HCT116 (cell line): ENCODE measurements at regions not wholly inside any gene's neighbourhood (a gene's known extent, or its start where the extent isn't known, plus 50 kb on each side); places are given as distances from the start of the nearest gene placed in this dataset.

ENCODE experiments used
- ATAC-seq: fragments of 200-7000 bp; cut with Tn5 transposase; 2 replicates; pipeline ENCODE4 v1.9.1; 2020; ENCODE audit warnings: mild to moderate bottlenecking, moderate library complexity
- BruUV-seq: library from RNA; stranded (reverse); fragments of 400-500 nt; replicated peaks from 2 replicates; lab custom pipeline; 2021; lab: Mats Ljungman, UMichigan
- CTCF ChIA-PET: fragments of 300-600 bp; sonication (Branson Sonifier 250); formaldehyde crosslinking; loops from one replicate; lab custom pipeline; 2021; ENCODE audit warnings: antibody characterized with exemption; lab: Charles Lee
- POLR2A ChIA-PET: fragments of 300-600, 350-600 bp; sonication (Branson Sonifier 250); formaldehyde crosslinking; loops from one replicate; lab custom pipeline; 2021; ENCODE audit warnings: antibody characterized with exemption; lab: Charles Lee
- RAD21 ChIA-PET, 2 experiments: fragments of 300-600 bp; sonication (Branson Sonifier 250); formaldehyde crosslinking; loops; one replicate each; lab custom pipeline; 2023; ENCODE audit warnings: low total read pairs in 2 of 2; ENCODE audit not compliant: uncharacterized antibody in 2 of 2, unreplicated experiment in 2 of 2, low non-redundant PET in 1 of 2; lab: Charles Lee
- DNase-seq: peaks from one replicate; pipeline ENCODE4 v3.0.0-alpha.2; 2010; ENCODE audit warnings: low read depth, low spot score
- H2AFZ ChIP-seq: fragments of 200-600 bp; shearing (Covaris generic), sonication (generic); 2 replicates; pipeline ENCODE4 v1.6.1; 2017; ENCODE audit warnings: low read depth, mixed run types, mixed read lengths, antibody characterized with exemption, low read length; ENCODE audit not compliant: poor library complexity, severe bottlenecking
- H3K27ac ChIP-seq: 2 replicates; pipeline ENCODE4 v1.5.1; 2012; ENCODE audit warnings: low read depth, low read length
- H3K27me3 ChIP-seq: fragments of 200-600 bp; sonication (generic); 2 replicates; pipeline ENCODE4 v1.6.1; 2016; ENCODE audit warnings: mixed run types, low read length, mixed read lengths; ENCODE audit not compliant: insufficient read depth
- H3K36me3 ChIP-seq, 2 experiments: fragments of 200-500 bp in 1 of 2; fragments of 200-600 bp in 1 of 2; sonication (Bioruptor generic) in 1 of 2; sonication (generic) in 1 of 2; 2 replicates each; pipeline versions ENCODE4 v1.5.1 to v1.6.1; 2014 to 2016; ENCODE audit warnings: low read length in 2 of 2, inconsistent platforms in 1 of 2, mixed read lengths in 1 of 2, mixed run types in 1 of 2; ENCODE audit not compliant: insufficient read depth in 2 of 2, control insufficient read depth in 1 of 2
- H3K4me1 ChIP-seq, 2 experiments: fragments of 200-600 bp in 1 of 2; sonication (generic) in 1 of 2; 2 replicates each; pipeline versions ENCODE4 v1.5.1 to v1.6.1; 2012 to 2017; ENCODE audit warnings: low read length in 2 of 2, inconsistent platforms in 1 of 2, mild to moderate bottlenecking in 1 of 2, mixed read lengths in 1 of 2, mixed run types in 1 of 2, moderate library complexity in 1 of 2; ENCODE audit not compliant: insufficient read depth in 2 of 2, control insufficient read depth in 1 of 2
- H3K4me2 ChIP-seq: fragments of 200-600 bp; sonication (generic); 2 replicates; pipeline ENCODE4 v1.6.1; 2017; ENCODE audit warnings: mixed run types, low read length, mixed read lengths
- H3K4me3 ChIP-seq, 2 experiments: fragments of 200-600 bp in 1 of 2; sonication (generic) in 1 of 2; replicated peaks in 1 of 2; 2 replicates each; pipeline ENCODE4 v1.5.1; 2011 to 2016; ENCODE audit warnings: low read length in 2 of 2, control low read depth in 1 of 2, low read depth in 1 of 2, mild to moderate bottlenecking in 1 of 2, mixed read lengths in 1 of 2, mixed run types in 1 of 2
- H3K79me2 ChIP-seq: fragments of 200-600 bp; sonication (generic); 2 replicates; pipeline ENCODE4 v1.6.1; 2017; ENCODE audit warnings: mild to moderate bottlenecking, mixed run types, low read length, moderate library complexity, mixed read lengths; ENCODE audit not compliant: insufficient read depth
- H3K9ac ChIP-seq: fragments of 200-600 bp; sonication (generic); 2 replicates; pipeline ENCODE4 v1.6.1; 2016; ENCODE audit warnings: low read length, mixed read lengths
- H3K9me2 ChIP-seq: fragments of 200-600 bp; sonication (generic), shearing (Covaris generic); 2 replicates; pipeline ENCODE4 v1.6.1; 2017; ENCODE audit warnings: mixed run types, mild to moderate bottlenecking, moderate library complexity; ENCODE audit not compliant: insufficient read depth
- H3K9me3 ChIP-seq, 2 experiments: fragments of 200-500 bp in 1 of 2; fragments of 200-600 bp in 1 of 2; sonication (Bioruptor generic) in 1 of 2; sonication (generic) in 1 of 2; 2 replicates each; pipeline ENCODE4 v1.6.1; 2014 to 2017; ENCODE audit warnings: low read length in 2 of 2, mixed read lengths in 2 of 2, inconsistent platforms in 1 of 2, low read depth in 1 of 2, mild to moderate bottlenecking in 1 of 2, mixed run types in 1 of 2, moderate library complexity in 1 of 2; ENCODE audit not compliant: control insufficient read depth in 1 of 2, insufficient read depth in 1 of 2
- H4K20me1 ChIP-seq: fragments of 200-600 bp; sonication (generic), shearing (Covaris generic); 2 replicates; pipeline ENCODE4 v1.6.1; 2017; ENCODE audit warnings: mixed run types, mild to moderate bottlenecking, moderate library complexity; ENCODE audit not compliant: insufficient read depth
- CEBPB ChIP-seq: IDR thresholded peaks from 2 replicates; pipeline ENCODE4 v1.6.1; 2012; ENCODE audit warnings: low read depth
- CTCF ChIP-seq, 3 experiments: fragments of 200-600 bp in 1 of 3; sonication (generic) in 1 of 3; IDR thresholded peaks in 2 of 3; conservative IDR thresholded peaks in 1 of 3; 2 replicates each; pipeline ENCODE4 v1.5.1; 2012 to 2017; ENCODE audit warnings: low read depth in 2 of 3, low read length in 2 of 3, antibody characterized with exemption in 1 of 3, borderline replicate concordance in 1 of 3, control low read depth in 1 of 3, mild to moderate bottlenecking in 1 of 3, mixed read lengths in 1 of 3, mixed run types in 1 of 3, moderate library complexity in 1 of 3; ENCODE audit not compliant: insufficient read depth in 1 of 3
- EGR1 ChIP-seq: IDR thresholded peaks from 2 replicates; pipeline ENCODE4 v1.6.1; 2012; ENCODE audit warnings: low read depth
- EZH2 ChIP-seq: fragments of 200-600 bp; sonication (generic); IDR thresholded peaks from 2 replicates; pipeline ENCODE4 v1.6.1; 2017; ENCODE audit warnings: antibody characterized with exemption, mixed run types
- EZH2phosphoT487 ChIP-seq: fragments of 200-600 bp; IDR thresholded peaks from 2 replicates; pipeline ENCODE4 v1.6.1; 2018; ENCODE audit warnings: antibody characterized with exemption, borderline replicate concordance
- POLR2A ChIP-seq: IDR thresholded peaks from 2 replicates; pipeline ENCODE4 v1.7.0; 2011; ENCODE audit warnings: borderline replicate concordance; ENCODE audit not compliant: insufficient read depth, insufficient read length; ENCODE audit errors: extremely low read depth
- RAD21 ChIP-seq: IDR thresholded peaks from 2 replicates; pipeline ENCODE4 v1.6.1; 2012; ENCODE audit warnings: low read depth, mild to moderate bottlenecking
- REST ChIP-seq: IDR thresholded peaks from 2 replicates; pipeline ENCODE4 v1.6.1; 2012; ENCODE audit warnings: low read depth
- SIN3A ChIP-seq: IDR thresholded peaks from 2 replicates; pipeline ENCODE4 v1.6.1; 2012; ENCODE audit warnings: low read depth
- TCF7L2 ChIP-seq: IDR thresholded peaks from 2 replicates; pipeline ENCODE4 v1.7.0; 2011; ENCODE audit warnings: borderline replicate concordance, inconsistent platforms; ENCODE audit not compliant: insufficient read depth, insufficient read length; ENCODE audit errors: extremely low read depth
- ZFX ChIP-seq: fragments of 450-650 bp; IDR thresholded peaks from 2 replicates; pipeline ENCODE4 v1.6.1; 2017
- ZNF274 ChIP-seq: fragments of 200-500 bp; sonication (Bioruptor generic); IDR thresholded peaks from 2 replicates; pipeline ENCODE4 v1.6.1; 2014; ENCODE audit warnings: mild to moderate bottlenecking, low read depth, low read length, inconsistent platforms
- intact Hi-C: fragments of 100-400 bp; cut with micrococcal nuclease; formaldehyde crosslinking; loops from 2 replicates; pipeline ENCODE4 v1.10.0; 2022

GRCh38 chr11:130787973-130788570 lies 128.2 kb downstream of the SNX19 start:
- no peak overlapping the region for H3K27ac ChIP-seq
- ChIA-PET POLR2A (no interaction called here), RAD21 (no interaction called here), CTCF (no interaction called here)
- TF ChIP-seq CTCF (IDR thresholded peaks at IDR 0.05 in 2 of 3, conservative IDR thresholded peaks at IDR 0.05 in 1 of 3; ENCODE audit: borderline replicate concordance in 1 of 3, insufficient read depth in 1 of 3, low read depth in 2 of 3, low read length in 2 of 3) (no peak), EZH2 (no peak), ZFX (no peak)
- BruUV-seq, result no TSS peak
- no peak overlapping the region for H3K4me2 ChIP-seq
- ATAC-seq (no peak), DNase-seq (no peak)
- no peaks in the 10 kb centered on the region for H3K79me2 ChIP-seq
- H2AFZ ChIP-seq, result no peak overlapping the region
- no peak overlapping the region for H3K4me3 ChIP-seq
- no peaks in the 10 kb centered on the region for H3K27me3 ChIP-seq
- H3K9me3 ChIP-seq, result no peaks in the 10 kb centered on the region
- H3K9ac ChIP-seq, result no peak overlapping the region
- H4K20me1 ChIP-seq, result no peaks in the 10 kb centered on the region
- H3K9me2 ChIP-seq, result no peaks in the 10 kb centered on the region
- H3K4me1 ChIP-seq, result no peaks in the 10 kb centered on the region; a peak in 1 of 4 replicates
- no peaks in the 10 kb centered on the region for H3K36me3 ChIP-seq
- intact Hi-C loops, result no loop called here

GRCh38 chr11:130789056-130789640 lies 127.1 kb downstream of the SNX19 start:
- Histone ChIP-seq H3K4me3 (no peak overlapping the region), H3K36me3 (no peaks in the 10 kb centered on the region), H3K4me2 (no peak overlapping the region), H4K20me1 (no peaks in the 10 kb centered on the region), H3K4me1 (no peaks in the 10 kb centered on the region; a peak in 1 of 4 replicates), H3K9me3 (no peaks in the 10 kb centered on the region), H3K27me3 (no peaks in the 10 kb centered on the region), H2AFZ (no peak overlapping the region), H3K9me2 (no peaks in the 10 kb centered on the region), H3K27ac (no peak overlapping the region), H3K79me2 (no peaks in the 10 kb centered on the region), H3K9ac (no peak overlapping the region)
- intact Hi-C loops, result no loop called here
- RAD21 ChIA-PET, result no interaction called here
- CTCF ChIA-PET, result no interaction called here
- ATAC-seq (no peak), DNase-seq (no peak)
- TF ChIP-seq POLR2A, result no peak
- TF ChIP-seq TCF7L2, result no peak
- no peak for TF ChIP-seq RAD21
- TF ChIP-seq REST, result no peak
- TF ChIP-seq ZNF274, result no peak
- TF ChIP-seq ZFX, result no peak
- no peak for TF ChIP-seq CEBPB
- TF ChIP-seq EZH2phosphoT487, result no peak
- no peak for TF ChIP-seq EGR1
- TF ChIP-seq SIN3A, result no peak
- TF ChIP-seq EZH2, result no peak
- POLR2A ChIA-PET, result no interaction called here
- no TSS peak for BruUV-seq
